ENCODE measurements at regions not wholly inside any gene's neighbourhood (a gene's known extent, or its start where the extent isn't known, plus 50 kb on each side); places are given as distances from the start of the nearest gene placed in this dataset.

DNA sequence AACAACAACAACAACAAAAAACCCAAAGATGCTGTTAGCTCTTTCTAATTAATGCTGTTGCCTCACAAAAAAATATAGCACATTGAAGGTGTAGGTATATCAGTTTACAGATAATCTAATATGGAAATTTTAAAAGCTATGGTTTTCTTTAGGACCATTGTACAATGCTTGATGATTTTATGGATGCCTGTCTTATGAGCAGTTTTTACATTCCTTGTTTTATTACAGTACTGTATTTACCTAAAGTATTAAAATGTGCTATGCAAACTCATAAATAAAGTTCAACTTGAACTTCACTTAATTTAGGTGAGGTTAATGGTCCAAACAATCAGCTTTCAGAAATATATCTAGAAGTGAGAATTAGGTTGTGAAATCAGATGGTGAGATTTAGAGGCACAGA, 212.2 kb upstream of the GOLIM4 start:
- TF ChIP-seq GABPA (IDR thresholded peaks at IDR 0.05; ENCODE audit: low read depth): no peak
- TF ChIP-seq, protein P1, sequence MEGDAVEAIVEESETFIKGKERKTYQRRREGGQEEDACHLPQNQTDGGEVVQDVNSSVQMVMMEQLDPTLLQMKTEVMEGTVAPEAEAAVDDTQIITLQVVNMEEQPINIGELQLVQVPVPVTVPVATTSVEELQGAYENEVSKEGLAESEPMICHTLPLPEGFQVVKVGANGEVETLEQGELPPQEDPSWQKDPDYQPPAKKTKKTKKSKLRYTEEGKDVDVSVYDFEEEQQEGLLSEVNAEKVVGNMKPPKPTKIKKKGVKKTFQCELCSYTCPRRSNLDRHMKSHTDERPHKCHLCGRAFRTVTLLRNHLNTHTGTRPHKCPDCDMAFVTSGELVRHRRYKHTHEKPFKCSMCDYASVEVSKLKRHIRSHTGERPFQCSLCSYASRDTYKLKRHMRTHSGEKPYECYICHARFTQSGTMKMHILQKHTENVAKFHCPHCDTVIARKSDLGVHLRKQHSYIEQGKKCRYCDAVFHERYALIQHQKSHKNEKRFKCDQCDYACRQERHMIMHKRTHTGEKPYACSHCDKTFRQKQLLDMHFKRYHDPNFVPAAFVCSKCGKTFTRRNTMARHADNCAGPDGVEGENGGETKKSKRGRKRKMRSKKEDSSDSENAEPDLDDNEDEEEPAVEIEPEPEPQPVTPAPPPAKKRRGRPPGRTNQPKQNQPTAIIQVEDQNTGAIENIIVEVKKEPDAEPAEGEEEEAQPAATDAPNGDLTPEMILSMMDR (IDR thresholded peaks at IDR 0.05): no peak
- no peak for TF ChIP-seq ELF1 (IDR thresholded peaks at IDR 0.05)
- TF ChIP-seq TEAD4 (IDR thresholded peaks at IDR 0.05; ENCODE audit: borderline replicate concordance, insufficient read depth): no peak
- no peak for TF ChIP-seq EZH2phosphoT487 (IDR thresholded peaks at IDR 0.05; ENCODE audit: borderline replicate concordance, low read depth)
- no peak for TF ChIP-seq FOXJ3 (CRISPR knock-in tag; IDR thresholded peaks at IDR 0.05)
- no peak for TF ChIP-seq USF2 (IDR thresholded peaks at IDR 0.05; ENCODE audit: borderline replicate concordance, low read depth, low read length)
- TF ChIP-seq CHD2 (IDR thresholded peaks at IDR 0.05; ENCODE audit: low read length, partially characterized antibody): no peak
- no peak for TF ChIP-seq SMC3 (IDR thresholded peaks at IDR 0.05; ENCODE audit: low read depth, low read length)
- no peak for TF ChIP-seq FOSL2 (IDR thresholded peaks at IDR 0.05; ENCODE audit: borderline replicate concordance, low read depth)
- Histone ChIP-seq H3K9ac (no peak overlapping the region), H2AFZ (ENCODE audit: low read depth) (no peak overlapping the region), H3K4me2 (no peak overlapping the region), H4K20me1 (ENCODE audit: insufficient read depth) (no peaks in the 10 kb centered on the region), H3K4me1 (ENCODE audit: control insufficient read depth in 1 of 2, insufficient read depth in 2 of 2, low read depth in 1 of 2, low read length in 1 of 2) (peaks cover 0 to under 1% of the 10 kb centered on the region in 2 experiments; a peak in 1 of 4 replicates), H3K36me3 (replicated peaks in 1 of 2; ENCODE audit: control insufficient read depth in 1 of 2, insufficient read depth in 2 of 2, low read length in 1 of 2) (no peaks in the 10 kb centered on the region), H3K4me3 (ENCODE audit: low read depth in 2 of 2, low read length in 1 of 2) (no peak overlapping the region), H3K27ac (ENCODE audit: low read depth in 2 of 2, low read length in 1 of 2) (no peak overlapping the region), H3K79me2 (ENCODE audit: insufficient read depth) (no peaks in the 10 kb centered on the region), H3K9me2 (no peaks in the 10 kb centered on the region), H3K27me3 (ENCODE audit: insufficient read depth) (no peaks in the 10 kb centered on the region), H3F3A (replicated peaks; ENCODE audit: insufficient read depth) (no peaks in the 10 kb centered on the region), H3K9me3 (no peaks in the 10 kb centered on the region)
- ChIA-PET CTCF (interaction anchor here (0.8 to 1.0 kb wide), 2 partner anchors 12 to 96 kb away, joined by 3 read pairs; no protein-coding TSS in a partner anchor), POLR2A (no interaction called here)
- DNase-seq: no peak

DNA sequence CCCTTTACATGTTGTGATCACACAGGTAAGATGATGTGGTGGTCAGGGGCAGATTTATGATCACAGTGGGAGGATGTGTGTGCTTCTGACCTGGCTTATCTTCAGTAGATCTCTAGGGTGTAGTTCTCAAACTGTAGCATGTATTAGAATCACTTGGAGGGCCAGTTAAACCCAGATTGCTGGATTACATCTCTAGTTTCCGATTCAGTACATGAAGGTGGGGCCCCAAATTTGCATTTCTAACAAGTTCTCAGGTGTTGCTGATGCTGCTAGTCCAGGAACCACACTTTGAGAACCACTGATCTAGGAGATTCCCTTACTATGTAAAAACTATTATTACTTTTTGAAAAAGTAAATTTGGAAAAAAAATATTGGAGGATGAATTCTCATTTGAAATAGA, 199.3 kb upstream of the GOLIM4 start:
- Histone ChIP-seq H3K4me2 (no peak overlapping the region), H3K79me2 (ENCODE audit: insufficient read depth) (no peaks in the 10 kb centered on the region), H3K27ac (ENCODE audit: low read depth in 2 of 2, low read length in 1 of 2) (no peak overlapping the region), H3K4me1 (ENCODE audit: control insufficient read depth in 1 of 2, insufficient read depth in 2 of 2, low read depth in 1 of 2, low read length in 1 of 2) (peaks cover 0 to 2% of the 10 kb centered on the region in 2 experiments; a peak in 1 of 4 replicates), H3K9me2 (no peaks in the 10 kb centered on the region), H3K9me3 (no peaks in the 10 kb centered on the region), H3K4me3 (ENCODE audit: low read depth in 2 of 2, low read length in 1 of 2) (no peak overlapping the region), H3K9ac (no peak overlapping the region), H3K36me3 (replicated peaks in 1 of 2; ENCODE audit: control insufficient read depth in 1 of 2, insufficient read depth in 2 of 2, low read length in 1 of 2) (no peaks in the 10 kb centered on the region), H3F3A (replicated peaks; ENCODE audit: insufficient read depth) (no peaks in the 10 kb centered on the region), H2AFZ (ENCODE audit: low read depth) (no peak overlapping the region), H3K27me3 (ENCODE audit: insufficient read depth) (no peaks in the 10 kb centered on the region), H4K20me1 (ENCODE audit: insufficient read depth) (no peaks in the 10 kb centered on the region)
- DNase-seq: no peak
- 40% methylated on average over 1 of the region's 1 CpG for WGBS (ENCODE audit: low lambda C conversion rate)
- ChIA-PET CTCF (no interaction called here), POLR2A (no interaction called here)
- TF ChIP-seq TCF12 (IDR thresholded peaks at IDR 0.05) (no peak), FOXM1 (IDR thresholded peaks at IDR 0.05; ENCODE audit: low read depth) (no peak), GABPA (IDR thresholded peaks at IDR 0.05; ENCODE audit: low read depth) (no peak), SMC3 (IDR thresholded peaks at IDR 0.05; ENCODE audit: low read depth, low read length) (no peak), USF2 (IDR thresholded peaks at IDR 0.05; ENCODE audit: borderline replicate concordance, low read depth, low read length) (no peak), USF1 (IDR thresholded peaks at IDR 0.05; ENCODE audit: borderline replicate concordance, low read depth) (no peak), IRF3 (IDR thresholded peaks at IDR 0.05; ENCODE audit: low read depth, low read length) (no peak), EP300 (IDR thresholded peaks at IDR 0.05; ENCODE audit: borderline replicate concordance in 1 of 2, low read depth in 1 of 2, low read length in 1 of 2) (no peak), RCOR1 (IDR thresholded peaks at IDR 0.05; ENCODE audit: low read length) (no peak)

Data from SK-N-SH (cell line).